Ascending aorta (tissue), 2 donors: ENCODE measurements at regions not wholly inside any gene's neighbourhood (a gene's known extent, or its start where the extent isn't known, plus 50 kb on each side); places are given as distances from the start of the nearest gene placed in this dataset.

Experiments
- DNase-seq, 2 donors: peaks; one replicate each; pipeline ENCODE4 v3.0.0-alpha.2; 2019; ENCODE audit warnings: low spot score in 2 of 2
- H3K27ac ChIP-seq, 2 donors: fragments of 200-600 bp; sonication (generic); one replicate each; pipeline ENCODE4 v1.5.1; 2016 to 2017; ENCODE audit warnings: mild to moderate bottlenecking in 1 of 2
- H3K27me3 ChIP-seq: fragments of 200-600 bp; sonication (generic); one replicate; pipeline ENCODE4 v1.5.1; 2017
- H3K36me3 ChIP-seq, 2 donors: fragments of 200-600 bp; sonication (generic); one replicate each; pipeline ENCODE4 v1.5.1; 2016
- H3K4me1 ChIP-seq, 2 donors: fragments of 200-600 bp; sonication (generic); one replicate each; pipeline ENCODE4 v1.5.1; 2016 to 2017; ENCODE audit warnings: mild to moderate bottlenecking in 1 of 2
- H3K4me3 ChIP-seq, 2 donors: fragments of 200-600 bp; sonication (generic); one replicate each; pipeline ENCODE4 v1.5.1; 2016 to 2017; ENCODE audit warnings: mild to moderate bottlenecking in 1 of 2
- H3K9me3 ChIP-seq, 2 donors: fragments of 200-600 bp; sonication (generic); one replicate each; pipeline ENCODE4 v1.5.1; 2016
- CTCF ChIP-seq, 3 experiments: fragments of 200-600 bp in 2 of 3; fragments of 450-650 bp in 1 of 3; sonication (generic) in 2 of 3; IDR thresholded peaks; one replicate each; pipeline ENCODE4 v1.5.1; 2016 to 2019; ENCODE audit warnings: antibody characterized with exemption in 3 of 3, mild to moderate bottlenecking in 1 of 3, moderate library complexity in 1 of 3
- intact Hi-C: fragments of 100-400 bp; cut with DNase I; formaldehyde crosslinking; loops from one replicate; pipeline ENCODE4 v1.15.1; 2023

GRCh38 chr1:237983496-237983895, 92.8 kb upstream of the ZP4 start:
- Histone ChIP-seq H3K9me3 (no peaks in the 10 kb centered on the region), H3K4me3 (no peak overlapping the region), H3K27ac (no peak overlapping the region), H3K4me1 (no peaks in the 10 kb centered on the region), H3K36me3 (no peaks in the 10 kb centered on the region), H3K27me3 (no peaks in the 10 kb centered on the region)
- intact Hi-C loops = no loop called here
- TF ChIP-seq CTCF (IDR thresholded peaks at IDR 0.05) = no peak
- no peak for DNase-seq

- Histone ChIP-seq H3K4me1 (no peaks in the 10 kb centered on the region), H3K36me3 (no peaks in the 10 kb centered on the region), H3K27ac (no peak overlapping the region), H3K9me3 (no peaks in the 10 kb centered on the region), H3K27me3 (no peaks in the 10 kb centered on the region), H3K4me3 (no peak overlapping the region)
- TF ChIP-seq CTCF (IDR thresholded peaks at IDR 0.05) = no peak
- intact Hi-C loops = no loop called here
- DNase-seq = no peak
Observed at GRCh38 chr1:237981223-237981622, 90.5 kb upstream of the ZP4 start.

- no peak for DNase-seq
- Histone ChIP-seq H3K4me3 (no peak overlapping the region), H3K4me1 (no peaks in the 10 kb centered on the region), H3K36me3 (no peaks in the 10 kb centered on the region), H3K27ac (no peak overlapping the region), H3K27me3 (no peaks in the 10 kb centered on the region), H3K9me3 (no peaks in the 10 kb centered on the region)
- no peak for TF ChIP-seq CTCF (IDR thresholded peaks at IDR 0.05)
- intact Hi-C loops = no loop called here
Observed at GRCh38 chr1:237976331-237976730, 85.6 kb upstream of the ZP4 start.

GRCh38 chr1:237975903-237976302, 85.2 kb upstream of the ZP4 start:
- DNase-seq = no peak
- Histone ChIP-seq H3K27ac (no peak overlapping the region), H3K9me3 (no peaks in the 10 kb centered on the region), H3K36me3 (no peaks in the 10 kb centered on the region), H3K4me3 (no peak overlapping the region), H3K27me3 (no peaks in the 10 kb centered on the region), H3K4me1 (no peaks in the 10 kb centered on the region)
- TF ChIP-seq CTCF (IDR thresholded peaks at IDR 0.05) = no peak
- intact Hi-C loops = no loop called here

GRCh38 chr1:237975376-237975775, 84.7 kb upstream of the ZP4 start:
- no peaks in the 10 kb centered on the region for H3K27me3 ChIP-seq
- no peak for DNase-seq
- H3K4me1 ChIP-seq = no peaks in the 10 kb centered on the region
- no peaks in the 10 kb centered on the region for H3K36me3 ChIP-seq
- intact Hi-C loops = no loop called here
- H3K9me3 ChIP-seq = no peaks in the 10 kb centered on the region
- no peak for TF ChIP-seq CTCF (IDR thresholded peaks at IDR 0.05)
- H3K4me3 ChIP-seq = no peak overlapping the region
- no peak overlapping the region for H3K27ac ChIP-seq

- no peaks in the 10 kb centered on the region for H3K27me3 ChIP-seq
- H3K36me3 ChIP-seq = no peaks in the 10 kb centered on the region
- intact Hi-C loops = no loop called here
- no peak overlapping the region for H3K27ac ChIP-seq
- no peak overlapping the region for H3K4me3 ChIP-seq
- H3K9me3 ChIP-seq = no peaks in the 10 kb centered on the region
- DNase-seq = no peak
- TF ChIP-seq CTCF (IDR thresholded peaks at IDR 0.05) = no peak
- H3K4me1 ChIP-seq = no peaks in the 10 kb centered on the region
Observed at GRCh38 chr1:237972186-237972585, 81.5 kb upstream of the ZP4 start.
